ENCODE measurements at regions not wholly inside any gene's neighbourhood (a gene's known extent, or its start where the extent isn't known, plus 50 kb on each side); places are given as distances from the start of the nearest gene placed in this dataset.

DNA sequence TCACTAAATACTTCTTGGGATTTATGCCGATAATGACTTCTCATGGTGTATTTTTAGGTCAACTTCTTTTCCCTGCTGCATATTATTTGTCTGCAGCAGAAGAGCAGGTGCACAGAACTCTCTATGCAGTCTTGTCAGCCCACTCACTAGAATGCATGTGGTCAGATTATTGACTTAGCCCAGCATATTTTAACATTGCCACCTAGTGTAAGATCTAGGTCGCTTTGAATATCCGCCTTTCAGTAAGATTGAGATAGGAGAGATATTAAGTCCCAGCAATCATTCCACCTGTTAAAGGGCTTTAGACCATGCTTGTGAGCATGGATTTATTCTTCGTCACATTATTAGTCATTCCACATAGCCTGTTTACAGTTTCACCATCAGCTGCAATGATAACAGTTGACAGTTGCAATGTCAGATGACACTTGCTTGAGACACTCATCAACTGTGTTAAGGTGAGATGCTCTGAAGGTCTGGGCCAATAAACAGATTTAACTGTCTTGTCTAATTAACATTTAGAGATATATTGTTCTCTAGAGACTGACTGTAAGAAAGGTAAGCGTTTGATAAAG, 491.7 kb downstream of the ARL4A start:
- no peak overlapping the region for H3K4me3 ChIP-seq (ENCODE audit: low read depth, low read length)

DNA sequence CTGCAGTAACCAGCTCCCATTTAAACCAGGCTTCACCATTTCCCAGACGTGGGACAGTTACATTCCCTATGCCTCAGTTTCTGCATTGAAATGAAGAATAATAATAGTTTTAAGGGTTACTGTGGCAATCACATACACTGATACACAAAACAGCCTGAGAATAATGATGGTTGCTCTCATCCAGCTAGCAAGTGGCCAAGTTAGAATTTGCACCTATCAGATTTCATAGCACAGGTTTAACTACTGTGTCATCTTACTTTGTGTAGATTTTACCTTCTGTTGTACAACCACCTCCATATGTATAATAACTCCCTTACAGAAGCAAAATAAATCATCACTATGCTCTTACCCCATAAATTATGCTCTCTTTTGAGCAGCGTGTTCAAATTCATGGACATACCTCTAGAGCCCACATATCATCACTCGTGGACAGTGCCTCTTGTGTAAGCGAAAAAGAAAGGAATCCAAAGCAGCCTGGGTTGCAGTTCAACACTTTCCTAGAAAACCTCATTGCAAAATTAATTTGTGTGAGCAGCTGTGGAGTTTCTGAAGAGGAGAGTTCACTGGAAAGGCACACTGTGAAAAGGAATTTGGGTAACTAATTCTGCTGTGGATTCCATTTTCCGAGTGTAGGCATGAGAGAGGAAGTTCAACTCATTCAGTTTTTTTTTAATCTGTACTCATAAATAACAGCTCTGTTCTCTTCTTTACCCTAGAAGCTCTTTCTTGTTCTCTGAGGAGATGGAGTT, 492.5 kb downstream of the ARL4A start:
- H3K4me3 ChIP-seq (ENCODE audit: low read depth, low read length): no peak overlapping the region

GRCh38 chr7:13181216-13181615, 493.8 kb downstream of the ARL4A start:
- no peak overlapping the region for H3K4me3 ChIP-seq (ENCODE audit: low read depth, low read length)

DNA sequence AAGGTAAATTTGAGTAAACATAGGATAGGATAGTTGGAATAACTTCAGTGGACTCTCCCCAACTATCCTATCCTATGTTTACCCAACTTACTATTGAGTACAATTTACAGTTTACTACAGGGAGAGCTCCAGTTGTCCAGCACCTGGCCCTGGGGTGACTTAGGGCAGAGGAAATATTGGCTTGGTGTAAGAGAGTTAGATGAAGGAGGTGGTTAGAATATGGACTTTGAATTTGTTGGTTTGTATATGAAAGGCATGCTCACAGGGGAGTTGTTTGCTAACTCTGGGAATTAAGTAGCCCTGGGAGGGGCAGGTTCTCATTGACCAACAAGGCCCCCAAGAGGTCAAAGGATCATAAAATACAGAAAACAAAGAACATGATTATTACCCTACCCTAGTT, 497.7 kb downstream of the ARL4A start:
- H3K4me3 ChIP-seq (ENCODE audit: low read depth, low read length): no peak overlapping the region

DNA sequence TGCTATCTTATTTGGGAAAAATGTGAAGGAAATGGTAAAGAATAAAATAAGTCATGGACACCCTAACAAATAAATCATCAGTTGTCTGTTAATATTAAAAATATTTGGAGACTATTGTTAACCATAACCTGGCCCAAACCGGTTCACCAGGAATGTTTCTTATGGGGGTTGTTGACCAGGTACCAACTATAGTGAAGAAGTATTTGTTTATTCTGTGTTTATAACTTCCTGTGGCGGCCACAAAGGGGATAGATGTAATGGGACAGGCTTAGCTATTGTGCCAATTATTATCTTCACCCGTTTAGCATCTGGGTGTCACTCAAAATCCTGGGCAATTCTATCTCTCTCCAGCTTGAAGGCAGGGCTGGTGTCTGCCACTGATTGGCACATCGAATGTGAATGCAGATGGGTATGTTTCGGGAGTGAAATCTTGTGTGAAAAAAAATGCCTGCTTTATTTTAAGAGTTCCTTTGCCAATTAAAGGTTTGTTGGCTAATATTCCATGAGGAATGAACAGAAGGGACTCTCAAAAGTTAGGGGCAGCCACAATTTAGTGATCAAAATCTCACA, 500.9 kb downstream of the ARL4A start:
- no peak overlapping the region for H3K4me3 ChIP-seq (ENCODE audit: low read depth, low read length)

- H3K4me3 ChIP-seq (ENCODE audit: low read depth, low read length): no peak overlapping the region
Observed at GRCh38 chr7:13188922-13189321, 501.5 kb downstream of the ARL4A start.

- no peak overlapping the region for H3K4me3 ChIP-seq (ENCODE audit: low read depth, low read length)
Observed at GRCh38 chr7:13189668-13190067, 502.2 kb downstream of the ARL4A start.

DNA sequence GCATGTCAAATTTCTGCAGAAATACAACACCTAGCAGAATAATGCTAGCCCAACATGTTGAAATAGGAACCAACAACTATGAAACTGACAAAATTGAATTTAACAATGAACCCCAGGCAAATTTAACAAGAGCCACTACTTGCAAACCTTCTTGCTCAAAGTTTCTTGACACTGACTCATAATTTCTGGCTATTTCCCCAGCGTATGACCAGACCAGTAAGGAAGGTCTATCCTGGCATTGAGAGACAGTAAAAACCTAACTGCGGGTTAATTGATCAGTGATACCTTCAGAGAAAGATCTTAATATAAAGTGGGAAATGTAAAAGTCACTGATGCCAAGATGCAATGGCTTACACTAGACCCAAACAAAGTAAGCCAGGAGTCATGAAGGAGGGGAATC, 510.1 kb downstream of the ARL4A start:
- no peak overlapping the region for H3K4me3 ChIP-seq (ENCODE audit: low read depth, low read length)

GRCh38 chr7:13198036-13198435, 510.6 kb downstream of the ARL4A start:
- no peak overlapping the region for H3K4me3 ChIP-seq (ENCODE audit: low read depth, low read length)

DNA sequence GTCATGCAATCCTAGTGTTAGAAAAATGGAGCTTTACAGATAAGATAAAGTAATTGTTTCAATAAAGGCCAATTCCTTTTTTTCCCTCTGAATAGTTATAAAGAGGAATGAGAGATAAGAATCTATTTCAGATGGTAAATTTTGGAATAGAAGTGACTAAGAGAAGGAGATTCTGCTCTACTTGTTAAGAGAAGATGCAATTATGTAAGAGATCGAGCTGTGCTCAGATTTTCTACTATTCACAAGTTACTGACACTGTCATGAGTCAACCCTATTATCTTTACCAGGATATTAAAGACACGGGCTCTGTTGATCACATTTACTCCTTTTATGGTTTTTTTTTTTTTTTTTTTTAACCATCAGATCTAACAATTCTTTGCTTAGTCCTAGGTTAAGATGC, 511.3 kb downstream of the ARL4A start:
- H3K4me3 ChIP-seq (ENCODE audit: low read depth, low read length): no peak overlapping the region

- no peak overlapping the region for H3K4me3 ChIP-seq (ENCODE audit: low read depth, low read length)
Observed at GRCh38 chr7:13201628-13202027, 514.2 kb downstream of the ARL4A start.

GRCh38 chr7:13217768-13218167, 530.3 kb downstream of the ARL4A start:
- no peak overlapping the region for H3K4me3 ChIP-seq (ENCODE audit: low read depth, low read length)

GRCh38 chr7:13225068-13225467, 537.6 kb downstream of the ARL4A start:
- H3K4me3 ChIP-seq (ENCODE audit: low read depth, low read length): no peak overlapping the region

GRCh38 chr7:13226385-13226784, 539.0 kb downstream of the ARL4A start:
- H3K4me3 ChIP-seq (ENCODE audit: low read depth, low read length): no peak overlapping the region

DNA sequence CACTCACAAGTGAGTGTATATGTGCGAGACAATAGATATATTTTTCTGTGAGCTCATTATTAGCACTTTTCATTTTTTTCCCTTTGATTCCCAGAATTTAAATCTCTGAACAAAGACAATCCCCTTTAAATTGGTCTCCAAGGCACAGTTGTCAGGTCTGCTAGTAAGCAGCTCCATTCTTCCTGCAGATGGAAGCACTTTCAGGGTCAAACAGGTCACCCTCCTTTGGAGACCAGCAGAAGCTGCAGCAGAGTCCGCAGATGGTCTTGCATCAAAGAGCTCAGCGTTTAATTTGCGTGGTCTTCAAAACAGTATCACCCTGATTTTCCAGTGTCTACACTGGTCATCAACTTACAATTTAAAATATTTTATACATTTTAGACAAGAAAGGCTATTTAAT, 543.8 kb downstream of the ARL4A start:
- no peak overlapping the region for H3K4me3 ChIP-seq (ENCODE audit: low read depth, low read length)

DNA sequence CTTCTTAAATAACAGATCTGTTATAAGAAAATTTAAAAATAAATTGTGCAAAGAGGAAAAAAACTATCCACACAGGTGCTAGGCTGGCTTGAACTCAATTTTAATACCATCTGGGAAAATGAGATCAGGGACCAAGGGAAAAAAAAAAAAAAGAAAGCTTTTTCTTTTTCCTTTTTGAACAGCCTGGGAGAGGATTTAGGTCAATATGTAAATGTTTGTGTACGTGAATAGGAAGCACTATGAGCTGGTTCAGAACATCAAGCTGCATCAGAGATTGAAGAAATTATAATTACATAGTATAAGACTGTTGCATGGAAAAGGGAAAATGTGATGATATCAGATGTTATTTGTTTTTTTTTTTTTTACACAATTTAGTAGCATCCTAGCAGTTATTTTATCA, 548.0 kb downstream of the ARL4A start:
- no peak overlapping the region for H3K4me3 ChIP-seq (ENCODE audit: low read depth, low read length)

- no peak overlapping the region for H3K4me3 ChIP-seq (ENCODE audit: low read depth, low read length)
Observed at GRCh38 chr7:13236026-13236425, 548.6 kb downstream of the ARL4A start.

- H3K4me3 ChIP-seq (ENCODE audit: low read depth, low read length): no peak overlapping the region
Observed at GRCh38 chr7:13240349-13240748, 552.9 kb downstream of the ARL4A start.

DNA sequence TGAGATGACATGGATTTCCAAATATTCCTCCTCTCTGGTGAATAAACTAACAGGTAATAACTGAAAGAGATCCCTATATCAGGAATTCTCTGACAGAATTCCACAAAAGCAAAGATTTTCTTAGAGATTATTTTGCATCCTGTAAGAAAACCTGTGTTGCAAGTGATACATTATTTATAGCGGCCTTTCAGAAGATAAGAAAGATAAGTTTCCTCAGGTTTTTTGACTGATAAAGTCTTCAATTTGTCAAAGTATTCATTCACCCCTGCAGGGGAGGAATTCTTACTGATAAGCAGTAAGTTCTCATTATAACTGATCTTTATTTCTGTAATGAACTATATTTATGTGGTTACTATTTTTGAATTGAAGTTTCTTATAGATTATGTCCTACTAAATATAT, 554.0 kb downstream of the ARL4A start:
- H3K4me3 ChIP-seq (ENCODE audit: low read depth, low read length): no peak overlapping the region

GRCh38 chr7:13257661-13258060, 570.2 kb downstream of the ARL4A start:
- no peak overlapping the region for H3K4me3 ChIP-seq (ENCODE audit: low read depth, low read length)

DNA sequence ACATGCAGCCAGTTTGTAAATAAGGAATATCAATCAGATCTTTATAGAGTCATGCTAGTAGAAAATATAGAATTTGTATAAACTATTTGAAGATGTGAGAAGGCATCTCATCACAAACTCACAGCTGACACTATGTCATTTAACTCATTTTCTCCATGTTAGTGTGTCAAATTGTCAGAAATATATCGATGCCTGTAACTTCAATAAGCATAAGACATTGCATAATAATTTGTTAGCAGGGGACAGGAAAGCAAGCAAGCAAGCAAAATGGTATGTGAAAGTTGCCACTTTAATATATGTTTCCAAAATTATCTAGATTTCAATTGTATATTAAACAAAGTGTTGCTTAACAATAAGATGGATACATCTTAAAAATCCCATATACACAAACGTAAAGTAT, 571.0 kb downstream of the ARL4A start:
- H3K4me3 ChIP-seq (ENCODE audit: low read depth, low read length): no peak overlapping the region

GRCh38 chr7:13259930-13260329, 572.5 kb downstream of the ARL4A start:
- no peak overlapping the region for H3K4me3 ChIP-seq (ENCODE audit: low read depth, low read length)
